Retinal pigment epithelial cell (primary cell): ENCODE measurements at regions not wholly inside any gene's neighbourhood (a gene's known extent, or its start where the extent isn't known, plus 50 kb on each side); places are given as distances from the start of the nearest gene placed in this dataset.
A peak's percentile ranks its signal among the peaks of the same experiment; 100 is the strongest.

Experiments
- DNase-seq: peaks from one replicate; pipeline ENCODE4 v3.0.0-alpha.2; 2010; ENCODE audit warnings: low read depth
- H3K4me3 ChIP-seq: 2 replicates; pipeline ENCODE4 v1.5.1; 2011; ENCODE audit warnings: mild to moderate bottlenecking, low read length, control low read depth, moderate library complexity
- CTCF ChIP-seq: conservative IDR thresholded peaks from 2 replicates; pipeline ENCODE4 v1.5.1; 2011; ENCODE audit warnings: low read depth, low read length, control low read depth, inconsistent platforms

- no peak overlapping the region for H3K4me3 ChIP-seq
- DNase-seq, result peak; percentile 35
- TF ChIP-seq CTCF, result no peak
Measured at GRCh38 chr18:41761333-41762018, 193.6 kb upstream of the PIK3C3 start.

GRCh38 chr18:41758534-41758933, 196.5 kb upstream of the PIK3C3 start:
- H3K4me3 ChIP-seq, result no peak overlapping the region
- no peak for DNase-seq
- no peak for TF ChIP-seq CTCF

GRCh38 chr18:41756141-41756540, 198.9 kb upstream of the PIK3C3 start:
- TF ChIP-seq CTCF, result no peak
- no peak for DNase-seq
- H3K4me3 ChIP-seq, result no peak overlapping the region

GRCh38 chr18:41754332-41754731, 200.7 kb upstream of the PIK3C3 start:
- no peak overlapping the region for H3K4me3 ChIP-seq
- no peak for TF ChIP-seq CTCF
- DNase-seq, result no peak

- TF ChIP-seq CTCF, result no peak
- no peak for DNase-seq
- H3K4me3 ChIP-seq, result no peak overlapping the region
Measured at GRCh38 chr18:41753826-41754225, 201.2 kb upstream of the PIK3C3 start.

- DNase-seq, result no peak
- no peak for TF ChIP-seq CTCF
- H3K4me3 ChIP-seq, result no peak overlapping the region
Measured at GRCh38 chr18:41752826-41753225, 202.2 kb upstream of the PIK3C3 start.

GRCh38 chr18:41751652-41752051, 203.4 kb upstream of the PIK3C3 start:
- no peak for DNase-seq
- no peak overlapping the region for H3K4me3 ChIP-seq
- TF ChIP-seq CTCF, result no peak
